Common myeloid progenitor, CD34-positive (primary cell): ENCODE measurements at regions not wholly inside any gene's neighbourhood (a gene's known extent, or its start where the extent isn't known, plus 50 kb on each side); places are given as distances from the start of the nearest gene placed in this dataset.

Experiments
- CTCF ChIA-PET: fragments of 350-600 bp; sonication (Branson Sonifier 250); formaldehyde crosslinking; loops from one replicate; lab custom pipeline; 2021; ENCODE audit warnings: antibody characterized with exemption; lab: Charles Lee
- POLR2A ChIA-PET: fragments of 350-600 bp; sonication (Branson Sonifier 250); formaldehyde crosslinking; loops from one replicate; lab custom pipeline; 2021; ENCODE audit warnings: antibody characterized with exemption; lab: Charles Lee
- DNase-seq, 3 donors: peaks; one replicate each; pipeline versions ENCODE4 v3.0.0 to v3.0.0-alpha.2; 2013
- H3K27ac ChIP-seq, 2 experiments: 1 replicate in 1 of 2; 2 replicates in 1 of 2; pipeline ENCODE4 v1.7.0; 2013; ENCODE audit warnings: inconsistent platforms in 2 of 2, low read length in 2 of 2, mild to moderate bottlenecking in 2 of 2, low read depth in 1 of 2, moderate library complexity in 1 of 2; ENCODE audit not compliant: severe bottlenecking in 2 of 2, insufficient read depth in 1 of 2, poor library complexity in 1 of 2
- H3K27me3 ChIP-seq, 5 experiments: replicated peaks in 2 of 5; 1 replicate in 3 of 5; 2 replicates in 2 of 5; pipeline versions ENCODE4 v1.6.1 to v1.7.0; 2013; ENCODE audit warnings: low read length in 4 of 5, mild to moderate bottlenecking in 2 of 5, moderate library complexity in 2 of 5, inconsistent platforms in 1 of 5; ENCODE audit not compliant: insufficient read depth in 5 of 5, control insufficient read depth in 4 of 5
- H3K36me3 ChIP-seq, 4 experiments: 1 replicate in 2 of 4; 2 replicates in 2 of 4; pipeline versions ENCODE4 v1.6.1 to v1.7.0; 2013; ENCODE audit warnings: low read length in 3 of 4, control low read depth in 1 of 4, mild to moderate bottlenecking in 1 of 4; ENCODE audit not compliant: control insufficient read depth in 4 of 4, insufficient read depth in 4 of 4
- H3K4me1 ChIP-seq, 4 experiments: 1 replicate in 3 of 4; 2 replicates in 1 of 4; pipeline versions ENCODE4 v1.6.1 to v1.7.1; 2013; ENCODE audit warnings: low read length in 3 of 4, mild to moderate bottlenecking in 3 of 4, control low read depth in 1 of 4, inconsistent platforms in 1 of 4, moderate library complexity in 1 of 4; ENCODE audit not compliant: control insufficient read depth in 4 of 4, insufficient read depth in 4 of 4; ENCODE audit errors: control extremely low read depth in 1 of 4
- H3K4me3 ChIP-seq, 7 experiments: 1 replicate in 4 of 7; 2 replicates in 3 of 7; pipeline versions ENCODE4 v1.5.1 to v1.7.0; 2013; ENCODE audit warnings: mild to moderate bottlenecking in 7 of 7, low read length in 6 of 7, moderate library complexity in 6 of 7, inconsistent platforms in 2 of 7, low read depth in 2 of 7, control low read depth in 1 of 7; ENCODE audit not compliant: insufficient read depth in 4 of 7, control insufficient read depth in 1 of 7; ENCODE audit errors: extremely low read depth in 1 of 7
- H3K9me3 ChIP-seq, 5 experiments: 1 replicate in 4 of 5; 2 replicates in 1 of 5; pipeline versions ENCODE4 v1.6.1 to v1.7.1; 2013; ENCODE audit warnings: low read length in 4 of 5, mild to moderate bottlenecking in 2 of 5, inconsistent platforms in 1 of 5, low read depth in 1 of 5, moderate library complexity in 1 of 5; ENCODE audit not compliant: control insufficient read depth in 4 of 5, insufficient read depth in 2 of 5; ENCODE audit errors: control extremely low read depth in 1 of 5
- WGBS: methylation state at CpG from one replicate; pipeline ENCODE4 v1.1.5; 2013; ENCODE audit not compliant: insufficient coverage; 5-methylcytosine and 5-hydroxymethylcytosine counted together

DNA sequence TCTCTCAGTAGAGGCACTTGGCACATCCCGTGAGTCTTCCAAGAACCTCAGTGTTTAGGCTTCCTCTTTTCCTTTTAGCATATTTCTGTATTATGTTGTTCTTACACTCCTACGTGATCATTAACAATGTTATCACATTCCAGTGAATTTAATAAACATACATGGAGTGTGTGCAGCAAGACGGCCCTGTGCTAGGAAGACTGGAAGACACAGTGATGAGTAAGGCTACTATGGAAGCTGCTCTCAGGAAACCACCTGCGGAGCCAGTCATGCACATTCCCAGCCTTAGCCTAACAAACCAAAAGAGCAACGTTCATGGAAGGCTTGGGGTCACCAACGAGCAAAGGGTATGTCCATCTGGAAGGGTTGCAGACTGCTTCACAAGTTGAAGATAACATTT is 103.4 kb downstream of the ETAA1 start:
- POLR2A ChIA-PET = no interaction called here
- no peaks in the 10 kb centered on the region for H3K4me1 ChIP-seq
- H3K4me3 ChIP-seq = no peak overlapping the region
- DNase-seq = no peak
- 95% methylated on average over 3 of the region's 6 CpGs for WGBS
- no peaks in the 10 kb centered on the region for H3K36me3 ChIP-seq
- CTCF ChIA-PET = no interaction called here
- no peaks in the 10 kb centered on the region for H3K27me3 ChIP-seq
- H3K27ac ChIP-seq = no peak overlapping the region
- no peaks in the 10 kb centered on the region for H3K9me3 ChIP-seq

DNA sequence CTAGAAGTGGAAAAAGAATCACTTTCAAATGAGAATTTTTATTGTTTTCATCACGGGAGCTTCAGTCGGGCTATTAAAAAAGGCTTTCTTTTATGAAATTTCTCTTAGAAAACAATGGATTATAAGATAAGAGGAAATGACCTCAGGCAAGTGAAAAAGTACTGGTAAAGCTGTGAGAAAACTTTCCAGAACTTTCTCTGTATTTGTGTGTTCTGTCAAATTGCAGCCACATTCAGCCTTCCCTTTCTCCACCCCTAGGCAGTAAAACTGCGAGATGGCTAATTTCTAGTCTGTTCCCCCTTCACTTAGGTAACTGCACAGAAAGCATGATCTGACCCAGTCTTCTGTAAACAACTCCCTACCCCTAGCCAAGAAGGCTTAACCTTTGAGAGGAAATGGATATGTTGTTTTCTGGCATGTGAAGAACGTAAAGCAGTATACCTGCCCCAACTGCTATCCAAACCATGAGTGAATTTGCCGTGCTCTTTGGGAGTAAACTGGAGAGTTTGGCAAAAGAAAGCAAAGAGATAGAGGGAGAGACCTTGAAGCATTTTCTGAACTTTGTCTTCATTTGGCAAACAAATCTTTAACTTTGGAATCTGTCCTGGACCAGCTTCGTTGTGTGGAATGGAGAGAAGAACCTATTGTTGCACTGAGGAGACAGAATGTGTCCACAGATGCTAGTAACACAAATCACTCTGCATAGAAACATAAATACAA is 105.4 kb downstream of the ETAA1 start:
- ChIA-PET POLR2A (no interaction called here), CTCF (no interaction called here)
- Histone ChIP-seq H3K36me3 (no peaks in the 10 kb centered on the region), H3K9me3 (no peaks in the 10 kb centered on the region), H3K4me1 (no peaks in the 10 kb centered on the region), H3K27me3 (no peaks in the 10 kb centered on the region), H3K27ac (no peak overlapping the region), H3K4me3 (no peak overlapping the region)
- 100% methylated on average over 5 of the region's 6 CpGs for WGBS
- no peak for DNase-seq

DNA sequence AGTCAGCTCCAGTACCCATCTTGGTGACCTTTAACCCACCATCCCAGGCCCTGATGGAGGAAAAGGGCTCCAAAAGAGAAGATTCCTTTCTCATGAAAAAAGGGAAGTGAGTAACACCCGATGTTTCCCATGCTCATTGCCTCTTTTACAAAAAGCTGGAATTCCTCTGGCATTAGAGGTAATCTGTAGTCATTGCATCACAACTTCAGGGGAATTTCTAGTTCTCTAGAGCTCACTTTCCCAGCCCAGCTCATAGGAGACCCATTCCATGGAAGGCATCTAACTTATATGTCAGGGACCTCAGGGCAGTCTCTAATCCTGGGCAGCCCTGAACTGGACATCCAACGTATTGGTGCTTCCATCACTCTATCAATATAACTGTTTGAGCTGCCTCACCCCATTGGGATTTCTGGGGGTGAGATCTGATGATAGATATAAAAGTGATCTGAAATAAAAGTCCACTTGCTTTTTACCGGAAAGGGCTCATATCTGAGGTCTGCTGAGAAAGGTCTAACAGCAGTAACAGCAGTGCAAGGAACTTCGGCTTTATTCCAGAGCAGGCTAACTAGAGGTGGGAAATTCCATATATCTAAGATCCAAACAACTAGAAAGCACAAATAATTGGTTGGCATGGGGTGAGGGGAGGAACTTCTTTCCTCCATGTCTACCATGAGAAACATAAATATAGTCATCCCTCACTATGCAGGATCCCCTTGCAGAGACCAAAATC is 106.1 kb downstream of the ETAA1 start:
- POLR2A ChIA-PET = no interaction called here
- WGBS = 100% methylated on average over 2 of the region's 4 CpGs
- H3K27ac ChIP-seq = no peak overlapping the region

DNA sequence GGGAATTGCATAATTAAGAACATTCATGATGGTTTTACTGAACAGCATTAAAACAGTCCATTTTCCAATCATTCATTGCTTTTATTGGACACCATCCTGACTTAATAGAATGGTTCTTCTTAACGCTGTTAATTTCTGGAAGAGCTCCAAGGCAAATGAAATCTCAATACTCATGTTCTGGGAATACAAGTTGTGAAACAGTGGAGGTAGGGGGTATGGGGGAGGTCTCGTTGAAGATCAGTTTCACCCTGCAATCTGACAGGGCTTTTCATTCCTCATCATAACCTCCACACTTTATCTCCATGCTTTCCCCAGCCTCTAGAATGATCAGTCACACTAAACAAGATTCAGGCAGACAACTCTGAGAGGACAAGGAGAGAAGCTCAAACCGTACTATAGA is 113.6 kb downstream of the ETAA1 start:
- no peak for DNase-seq

More for the DNA sequence above, 106.1 kb downstream of the ETAA1 start:
- Histone ChIP-seq H3K9me3 (no peaks in the 10 kb centered on the region), H3K4me3 (no peak overlapping the region), H3K36me3 (no peaks in the 10 kb centered on the region), H3K4me1 (no peaks in the 10 kb centered on the region), H3K27me3 (no peaks in the 10 kb centered on the region)
- CTCF ChIA-PET = no interaction called here
- no peak for DNase-seq

DNA sequence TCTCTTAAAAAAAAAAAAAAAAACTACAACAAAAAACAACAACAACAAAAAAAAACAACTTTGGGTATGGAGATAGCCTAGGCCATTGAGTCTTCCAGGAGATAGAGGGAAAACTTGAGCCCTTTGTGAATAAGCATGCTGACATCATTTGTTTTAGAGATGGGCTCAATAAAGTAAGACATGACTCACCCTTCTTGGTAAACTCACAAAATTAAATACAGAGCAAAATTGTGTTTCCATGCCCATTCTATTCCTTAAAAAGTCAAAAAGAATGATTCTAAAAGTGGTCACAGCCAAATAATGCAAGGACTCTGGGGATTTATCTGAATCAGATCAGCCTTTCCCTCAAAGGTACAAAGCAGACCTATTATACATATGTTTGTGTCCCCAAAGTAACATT is 117.4 kb downstream of the ETAA1 start:
- CTCF ChIA-PET = no interaction called here

More for the DNA sequence above, 113.6 kb downstream of the ETAA1 start:
- Histone ChIP-seq H3K36me3 (no peaks in the 10 kb centered on the region), H3K27ac (no peak overlapping the region), H3K27me3 (no peaks in the 10 kb centered on the region), H3K9me3 (no peaks in the 10 kb centered on the region), H3K4me1 (no peaks in the 10 kb centered on the region), H3K4me3 (no peak overlapping the region)
- POLR2A ChIA-PET = no interaction called here
- CTCF ChIA-PET = interaction anchor here (0.9 kb wide), 1 partner anchor 21 kb away, joined by 3 read pairs; no protein-coding TSS in a partner anchor
- WGBS = no CpG with 5 or more reads among the region's 3 CpGs

DNA sequence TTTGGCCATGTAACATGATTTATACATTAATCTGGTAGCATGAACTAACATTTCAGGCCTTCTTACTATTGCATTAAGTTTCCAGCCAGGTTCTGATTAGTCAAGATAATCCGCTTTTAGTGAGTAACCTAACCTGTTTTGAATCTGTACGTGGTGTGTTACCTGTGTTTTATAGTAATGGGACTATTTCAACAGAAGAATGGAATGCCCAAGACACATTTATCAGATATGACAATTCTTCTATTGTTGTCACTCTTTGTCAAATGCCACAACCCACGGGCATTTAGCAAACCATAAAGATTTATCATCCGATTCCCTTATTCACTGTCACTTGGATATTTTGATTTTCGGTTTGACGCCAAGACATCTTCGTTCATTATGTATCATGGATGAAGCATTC is 117.9 kb downstream of the ETAA1 start:
- POLR2A ChIA-PET = no interaction called here
- Histone ChIP-seq H3K4me1 (no peaks in the 10 kb centered on the region), H3K27me3 (no peaks in the 10 kb centered on the region), H3K36me3 (no peaks in the 10 kb centered on the region), H3K4me3 (no peak overlapping the region), H3K27ac (no peak overlapping the region), H3K9me3 (peaks cover 0 to 3% (median 0%) of the 10 kb centered on the region in 5 experiments)
- DNase-seq = no peak
- CTCF ChIA-PET = interaction anchor here (0.6 kb wide), 1 partner anchor 45 kb away, joined by 3 read pairs; no protein-coding TSS in a partner anchor
- WGBS = 97% methylated on average over 5 of the region's 7 CpGs

More for the DNA sequence above, 117.4 kb downstream of the ETAA1 start:
- no peaks in the 10 kb centered on the region for H3K4me1 ChIP-seq
- no peak overlapping the region for H3K27ac ChIP-seq
- no peaks in the 10 kb centered on the region for H3K27me3 ChIP-seq
- DNase-seq = no peak
- H3K9me3 ChIP-seq = peaks cover 0 to 3% (median 0%) of the 10 kb centered on the region in 5 experiments
- no peaks in the 10 kb centered on the region for H3K36me3 ChIP-seq
- POLR2A ChIA-PET = no interaction called here
- H3K4me3 ChIP-seq = no peak overlapping the region

DNA sequence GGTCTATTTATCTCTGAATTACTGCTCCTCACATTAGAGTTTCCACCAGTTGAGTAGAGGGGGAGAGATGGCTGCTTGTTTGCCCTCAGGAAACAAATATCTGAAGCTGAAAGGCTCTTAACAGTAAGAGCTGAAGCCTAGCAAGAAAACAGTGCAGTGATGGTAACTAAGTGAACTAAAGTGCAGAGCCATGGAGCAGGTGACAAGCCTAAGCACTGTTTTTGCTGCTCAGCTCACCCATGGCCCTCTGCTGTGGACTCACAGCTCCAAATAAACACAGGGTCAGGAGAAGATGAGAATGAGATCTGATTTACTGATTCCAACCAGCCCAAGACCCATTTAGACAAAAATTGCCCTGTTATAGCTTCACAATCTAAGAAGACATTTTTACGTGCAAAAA is 118.4 kb downstream of the ETAA1 start:
- Histone ChIP-seq H3K9me3 (peaks cover 0 to 3% (median 0%) of the 10 kb centered on the region in 5 experiments), H3K4me3 (no peak overlapping the region), H3K27ac (no peak overlapping the region), H3K36me3 (no peaks in the 10 kb centered on the region), H3K4me1 (no peaks in the 10 kb centered on the region), H3K27me3 (no peaks in the 10 kb centered on the region)
- CTCF ChIA-PET = interaction anchor here (0.6 kb wide), 1 partner anchor 46 kb away, joined by 3 read pairs; no protein-coding TSS in a partner anchor
- WGBS = no CpG with 5 or more reads among the region's 1 CpG
- POLR2A ChIA-PET = no interaction called here
- no peak for DNase-seq
